Breast epithelium (tissue), 3 donors: ENCODE measurements at regions not wholly inside any gene's neighbourhood (a gene's known extent, or its start where the extent isn't known, plus 50 kb on each side); places are given as distances from the start of the nearest gene placed in this dataset.

Experiments
- POLR2AphosphoS5 ChIP-seq, 3 donors: sonication (generic); formaldehyde crosslinking; IDR thresholded peaks; one replicate each; pipeline ENCODE4 v1.6.1; 2017; ENCODE audit warnings: antibody characterized with exemption in 3 of 3
- TF ChIP-seq, protein P1 (sequence below), 3 donors: fragments of 450-650 bp; IDR thresholded peaks; one replicate each; pipeline ENCODE4 v1.5.1; 2016 to 2017; ENCODE audit warnings: antibody characterized with exemption in 3 of 3, mild to moderate bottlenecking in 3 of 3, moderate library complexity in 3 of 3

- TF ChIP-seq, protein P1, sequence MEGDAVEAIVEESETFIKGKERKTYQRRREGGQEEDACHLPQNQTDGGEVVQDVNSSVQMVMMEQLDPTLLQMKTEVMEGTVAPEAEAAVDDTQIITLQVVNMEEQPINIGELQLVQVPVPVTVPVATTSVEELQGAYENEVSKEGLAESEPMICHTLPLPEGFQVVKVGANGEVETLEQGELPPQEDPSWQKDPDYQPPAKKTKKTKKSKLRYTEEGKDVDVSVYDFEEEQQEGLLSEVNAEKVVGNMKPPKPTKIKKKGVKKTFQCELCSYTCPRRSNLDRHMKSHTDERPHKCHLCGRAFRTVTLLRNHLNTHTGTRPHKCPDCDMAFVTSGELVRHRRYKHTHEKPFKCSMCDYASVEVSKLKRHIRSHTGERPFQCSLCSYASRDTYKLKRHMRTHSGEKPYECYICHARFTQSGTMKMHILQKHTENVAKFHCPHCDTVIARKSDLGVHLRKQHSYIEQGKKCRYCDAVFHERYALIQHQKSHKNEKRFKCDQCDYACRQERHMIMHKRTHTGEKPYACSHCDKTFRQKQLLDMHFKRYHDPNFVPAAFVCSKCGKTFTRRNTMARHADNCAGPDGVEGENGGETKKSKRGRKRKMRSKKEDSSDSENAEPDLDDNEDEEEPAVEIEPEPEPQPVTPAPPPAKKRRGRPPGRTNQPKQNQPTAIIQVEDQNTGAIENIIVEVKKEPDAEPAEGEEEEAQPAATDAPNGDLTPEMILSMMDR (IDR thresholded peaks at IDR 0.05) = no peak
- no peak for TF ChIP-seq POLR2AphosphoS5 (IDR thresholded peaks at IDR 0.05)
Observed at GRCh38 chr9:75448955-75449354, 360.6 kb downstream of the OSTF1 start.
